Mucosa of gallbladder (tissue), 1 donor: ENCODE measurements at regions not wholly inside any gene's neighbourhood (a gene's known extent, or its start where the extent isn't known, plus 50 kb on each side); places are given as distances from the start of the nearest gene placed in this dataset.

Experiments
- DNase-seq: peaks from one replicate; pipeline ENCODE4 v3.0.0-alpha.2; 2020; ENCODE audit warnings: low spot score
- donor health status: DM: no; HTN: no; CAD: no.

GRCh38 chr2:181832015-181832414 lies 59.5 kb upstream of the ITPRID2 start:
- no peak for DNase-seq

GRCh38 chr2:181836583-181836982 lies 54.9 kb upstream of the ITPRID2 start:
- no peak for DNase-seq

- no peak for DNase-seq
These were observed 54.0 kb upstream of the ITPRID2 start for GRCh38 chr2:181837563-181837962.

GRCh38 chr2:181839811-181840210 lies 51.7 kb upstream of the ITPRID2 start:
- DNase-seq: no peak

- DNase-seq: no peak
These were observed 50.5 kb upstream of the ITPRID2 start for GRCh38 chr2:181841079-181841478.
